HL-60/S4 (cell line): ENCODE measurements at regions not wholly inside any gene's neighbourhood (a gene's known extent, or its start where the extent isn't known, plus 50 kb on each side); places are given as distances from the start of the nearest gene placed in this dataset.

ENCODE experiments used
- in situ Hi-C: fragments of 300-500 bp; cut with MboI; formaldehyde crosslinking; loops from 2 replicates; pipeline ENCODE4 v1.14.3; 2022; ENCODE audit warnings: low sequenced_read_pairs

DNA sequence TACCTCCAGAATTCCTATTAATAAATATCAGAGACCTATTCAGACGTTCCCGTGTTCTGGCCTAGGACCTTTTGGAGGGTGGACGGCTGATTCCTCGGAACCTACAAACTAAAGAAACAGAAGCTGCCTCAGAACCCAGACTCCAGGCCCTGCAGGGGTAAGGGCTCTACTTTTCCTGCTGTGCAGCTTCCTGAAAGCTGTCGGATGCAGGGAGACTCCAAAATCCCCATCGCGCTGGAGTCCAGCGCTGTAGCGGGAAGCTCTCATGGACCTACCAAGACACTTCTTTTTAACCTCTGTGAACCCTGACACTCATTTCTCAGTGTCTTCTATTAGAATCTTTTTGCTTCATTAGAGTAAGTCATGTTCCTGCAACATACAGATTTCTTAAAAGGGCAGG lies 244.5 kb upstream of the PITRM1 start:
- in situ Hi-C loops: no loop called here

GRCh38 chr10:3415878-3416605 lies 243.5 kb upstream of the PITRM1 start:
- in situ Hi-C loops: no loop called here

DNA sequence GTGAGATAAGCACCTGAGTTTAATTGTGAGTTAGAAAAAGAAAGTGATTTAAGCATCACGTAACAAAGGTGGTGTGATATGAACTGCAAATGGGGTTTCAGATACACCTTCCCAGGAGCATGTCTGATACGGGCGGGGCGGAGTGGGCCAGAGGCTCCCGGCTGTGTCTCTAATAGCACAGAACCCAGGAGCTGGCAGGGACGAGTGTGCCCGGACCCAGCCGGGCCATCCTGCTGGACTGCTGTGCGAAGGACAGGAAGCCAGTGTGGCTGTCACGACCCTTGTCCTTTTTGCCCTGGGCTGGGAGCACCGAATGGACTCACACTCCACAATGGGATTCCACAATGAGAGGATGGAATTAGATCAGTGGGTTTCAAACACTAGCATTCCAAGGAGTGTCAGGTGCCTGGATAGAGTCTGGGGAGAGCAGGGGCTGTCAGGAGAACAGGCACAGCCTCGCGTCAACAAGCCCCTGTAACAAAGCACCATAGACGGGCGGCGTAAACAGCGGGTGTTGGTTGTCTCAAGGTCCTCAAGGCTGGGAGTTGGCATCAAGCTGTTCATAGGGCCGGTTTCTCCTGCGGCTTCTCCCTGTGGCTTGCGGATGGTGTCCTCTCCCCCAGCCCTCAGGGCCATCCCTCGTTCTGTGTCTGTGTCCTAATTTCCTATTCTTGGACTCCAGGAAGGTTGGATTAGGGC lies 242.6 kb upstream of the PITRM1 start:
- in situ Hi-C loops: no loop called here

- in situ Hi-C loops: no loop called here
Measured at GRCh38 chr10:3414667-3415023, 242.1 kb upstream of the PITRM1 start.

DNA sequence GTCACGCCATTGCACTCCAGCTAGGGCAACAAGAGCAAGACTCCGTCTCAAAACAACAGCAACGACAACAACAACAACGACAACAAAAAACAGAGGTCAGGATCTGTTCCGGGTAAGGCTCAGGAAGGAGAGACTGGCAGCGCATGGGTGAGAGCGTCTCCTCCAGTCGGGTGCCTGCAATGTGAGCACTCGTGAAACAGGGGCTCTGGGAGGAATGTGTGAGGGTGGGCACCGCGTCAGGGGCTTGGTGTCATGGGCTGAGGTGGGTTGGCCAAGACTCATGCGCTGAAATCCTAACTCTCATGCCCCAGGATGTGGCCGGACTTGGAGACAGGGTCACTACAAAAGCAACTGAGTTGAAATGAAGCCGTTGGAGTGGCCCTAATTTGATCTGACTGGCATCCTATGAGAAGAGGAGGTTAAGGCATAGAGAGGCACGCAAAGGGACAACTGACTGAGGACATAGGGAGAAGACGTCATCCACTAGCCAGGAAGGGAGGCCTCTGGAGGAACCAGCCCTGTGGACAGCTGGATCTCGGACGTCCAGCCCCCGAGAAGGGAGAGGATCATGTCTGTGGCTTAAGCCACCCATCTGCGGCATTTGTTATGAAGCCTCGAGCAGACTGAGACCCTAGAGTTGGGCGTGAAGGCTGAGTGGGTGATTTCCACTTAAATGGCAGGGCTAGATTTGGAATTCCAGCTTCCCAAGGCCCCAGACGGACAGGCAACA lies 241.5 kb upstream of the PITRM1 start:
- in situ Hi-C loops: no loop called here

DNA sequence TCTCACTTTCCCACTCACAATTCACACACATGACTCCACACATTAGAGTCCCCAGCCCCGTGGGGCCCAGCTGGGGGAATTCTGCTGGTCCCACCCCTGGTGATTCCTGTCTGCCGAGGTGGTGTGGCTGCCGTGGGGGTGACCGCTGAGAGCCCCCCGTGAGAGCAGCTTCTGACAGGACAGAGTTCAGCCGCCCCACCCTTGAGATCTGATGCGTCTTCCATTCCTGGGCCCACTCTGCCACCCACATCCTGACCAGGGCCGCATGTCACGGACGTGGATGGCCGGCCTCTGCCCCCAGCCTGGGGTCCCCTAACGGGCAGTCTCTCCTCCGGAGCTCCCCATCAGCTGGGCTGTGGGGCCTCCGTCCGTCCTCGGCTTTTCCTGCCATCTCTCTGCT lies 240.1 kb upstream of the PITRM1 start:
- in situ Hi-C loops: no loop called here

DNA sequence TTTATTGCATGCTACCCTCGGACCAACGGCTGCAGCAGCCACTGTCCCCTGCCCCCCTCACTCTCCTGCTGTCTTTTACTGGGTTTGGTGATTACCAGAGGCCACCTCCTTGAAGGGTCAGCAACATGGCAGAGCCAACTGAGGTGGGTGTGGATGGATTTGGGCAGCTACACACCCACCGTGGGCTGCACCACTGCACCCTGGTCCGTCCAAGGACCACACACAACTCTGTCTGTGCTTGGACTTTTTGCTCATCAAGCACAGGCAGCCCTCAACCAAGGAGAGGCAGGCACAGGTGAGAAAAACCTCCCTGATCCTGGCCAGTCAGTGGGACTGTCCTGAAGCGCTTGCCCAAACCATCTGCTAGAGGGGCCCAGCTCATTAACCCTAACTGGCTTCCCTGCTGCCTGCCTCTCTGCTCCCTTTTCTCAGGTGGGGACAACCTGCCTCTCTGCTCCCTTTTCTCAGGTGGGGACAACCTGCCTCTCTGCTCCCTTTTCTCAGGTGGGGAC lies 239.5 kb upstream of the PITRM1 start:
- in situ Hi-C loops: no loop called here

GRCh38 chr10:3411044-3411443 lies 238.5 kb upstream of the PITRM1 start:
- in situ Hi-C loops: no loop called here

DNA sequence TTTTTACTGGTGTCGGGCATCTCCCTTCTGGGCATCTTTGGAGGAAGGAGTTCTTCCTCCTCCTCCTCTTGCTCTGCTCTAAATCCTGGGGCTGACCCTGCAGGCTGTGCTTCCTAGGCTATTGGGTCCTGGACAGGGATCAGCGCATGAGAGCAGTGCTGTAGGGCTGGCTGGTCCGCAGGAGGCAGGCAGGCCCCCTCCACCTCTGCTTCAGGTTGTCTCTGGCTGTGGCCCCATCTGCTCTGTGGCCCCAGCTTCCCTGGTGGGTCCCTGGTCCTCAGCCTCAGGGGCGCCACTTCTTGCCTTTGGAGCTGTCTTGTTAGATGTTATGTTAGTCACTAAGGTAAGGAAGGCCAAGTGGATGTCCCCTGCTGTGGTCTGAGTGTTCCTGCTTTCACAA lies 237.3 kb upstream of the PITRM1 start:
- in situ Hi-C loops: no loop called here

DNA sequence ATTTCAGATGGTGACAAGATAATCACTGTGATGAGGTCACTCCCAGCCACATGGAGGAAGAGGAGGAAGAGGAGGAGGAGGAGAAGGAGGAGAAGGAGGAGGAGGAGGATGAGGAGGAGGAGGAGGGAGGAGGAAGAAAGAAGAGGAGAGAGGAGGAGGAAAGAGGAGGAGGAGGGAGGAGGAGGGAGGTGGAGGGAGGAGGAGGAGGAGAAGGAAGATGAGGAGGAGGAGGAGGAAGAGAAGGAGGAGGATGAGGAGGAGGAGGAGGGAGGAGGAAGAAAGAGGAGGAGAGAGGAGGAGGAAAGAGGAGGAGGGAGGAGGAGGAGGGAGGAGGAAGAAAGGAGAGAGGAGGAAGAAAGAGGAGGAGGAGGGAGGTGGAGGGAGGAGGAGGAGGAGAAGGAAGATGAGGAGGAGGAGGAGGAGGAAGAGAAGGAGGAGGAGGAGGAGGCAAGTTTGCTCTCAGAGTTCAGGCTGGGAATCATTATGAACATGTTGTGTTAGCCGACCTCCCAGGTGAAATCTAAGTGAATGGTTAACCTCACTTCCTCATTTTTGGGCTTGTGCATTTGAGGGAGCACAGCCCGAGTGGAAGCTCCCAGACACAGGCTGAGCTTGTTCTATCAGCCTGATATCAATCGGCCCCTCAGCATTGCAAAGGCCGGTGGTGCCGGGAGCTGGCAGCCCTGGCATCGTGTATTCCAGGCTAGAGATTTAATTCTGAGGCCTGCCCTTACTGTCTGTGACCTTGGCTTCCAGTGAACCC lies 236.2 kb upstream of the PITRM1 start:
- in situ Hi-C loops: no loop called here

GRCh38 chr10:3407208-3407607 lies 234.6 kb upstream of the PITRM1 start:
- in situ Hi-C loops: no loop called here

DNA sequence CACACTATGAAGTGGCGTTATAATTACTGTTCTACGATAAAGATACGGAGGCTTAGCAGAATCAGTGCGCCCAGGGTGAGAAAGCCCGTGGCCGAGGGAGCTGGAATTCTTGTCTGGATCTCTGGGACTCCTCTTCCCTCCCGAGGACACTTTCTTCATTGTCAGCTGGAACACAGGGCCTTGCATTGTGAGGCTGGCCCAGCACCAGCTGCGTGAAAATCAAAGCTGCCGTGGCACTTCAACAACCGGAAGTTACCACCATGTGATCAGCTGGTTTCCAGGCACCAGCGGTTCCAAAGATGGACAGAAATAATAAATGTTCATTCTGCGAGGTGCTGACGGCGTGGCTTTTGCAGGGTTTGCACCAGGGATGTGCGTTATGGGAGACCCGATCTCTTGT lies 234.0 kb upstream of the PITRM1 start:
- in situ Hi-C loops: no loop called here

- in situ Hi-C loops: no loop called here
Measured at GRCh38 chr10:3404381-3404780, 231.8 kb upstream of the PITRM1 start.

DNA sequence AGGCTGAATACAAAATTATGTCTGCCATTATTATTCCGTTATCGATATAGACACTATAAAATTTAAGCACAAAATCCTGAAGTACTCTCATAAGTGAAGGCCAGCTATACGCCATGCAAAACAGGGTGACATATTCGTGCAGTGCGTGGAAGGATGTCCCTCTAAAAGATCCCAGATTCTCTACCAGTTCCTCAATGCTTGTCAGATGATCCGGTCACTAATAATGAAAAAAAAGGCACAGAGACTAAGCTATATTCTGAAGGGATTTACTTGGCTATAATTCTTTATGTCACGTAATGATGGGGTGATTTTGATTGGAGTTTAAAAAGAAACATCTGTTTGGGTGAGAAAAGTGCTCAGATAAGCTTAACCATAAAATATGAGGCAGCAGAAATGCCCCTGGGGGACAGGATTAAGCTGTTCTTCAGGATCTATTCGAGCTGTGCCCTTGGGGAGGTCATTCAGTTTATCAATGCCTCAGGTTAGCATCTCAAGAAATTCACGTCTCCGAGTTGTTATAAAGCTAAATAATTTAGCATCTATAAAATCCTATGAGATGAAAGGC lies 229.7 kb upstream of the PITRM1 start:
- in situ Hi-C loops: no loop called here

DNA sequence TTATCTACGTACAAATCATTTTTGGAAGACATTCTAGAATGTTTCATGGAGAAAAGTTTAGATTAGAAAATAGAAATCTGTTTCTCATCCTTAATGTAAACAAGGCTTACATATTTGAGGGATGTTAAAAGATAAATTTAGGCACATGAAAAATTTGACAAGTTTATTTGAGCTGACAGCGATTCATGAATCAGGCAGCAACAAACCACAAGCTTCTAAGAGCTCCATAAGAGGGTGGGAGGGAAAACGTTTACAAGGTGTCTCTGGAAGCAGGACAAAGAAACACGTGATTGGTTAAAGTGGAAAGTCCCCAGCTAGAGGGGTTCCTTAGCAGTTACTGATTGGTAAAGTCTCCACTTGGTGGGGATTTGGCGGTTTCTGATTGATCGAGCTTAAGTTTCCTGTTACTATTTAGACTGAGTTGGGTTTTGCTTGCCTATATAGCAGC lies 228.9 kb upstream of the PITRM1 start:
- in situ Hi-C loops: no loop called here

GRCh38 chr10:3400348-3400747 lies 227.8 kb upstream of the PITRM1 start:
- in situ Hi-C loops: no loop called here

DNA sequence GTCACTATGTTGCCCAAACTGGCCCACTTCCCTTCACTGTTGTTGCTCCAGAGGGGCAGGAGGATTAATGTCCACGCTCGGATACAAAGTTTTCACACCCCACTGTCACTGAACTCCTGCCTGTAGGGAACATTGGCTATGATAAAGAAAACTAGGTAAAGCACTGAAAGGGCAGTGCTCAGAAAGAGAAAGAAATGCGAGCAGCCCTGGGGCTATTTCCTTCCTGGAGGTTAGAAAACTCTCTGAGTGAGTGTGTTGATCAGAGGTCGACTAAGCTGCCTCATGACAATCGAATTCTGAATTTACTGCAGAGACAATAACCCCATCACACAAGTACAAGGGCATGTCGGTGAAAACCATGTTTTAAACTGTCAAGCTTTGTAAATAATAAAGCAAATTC lies 227.2 kb upstream of the PITRM1 start:
- in situ Hi-C loops: no loop called here

DNA sequence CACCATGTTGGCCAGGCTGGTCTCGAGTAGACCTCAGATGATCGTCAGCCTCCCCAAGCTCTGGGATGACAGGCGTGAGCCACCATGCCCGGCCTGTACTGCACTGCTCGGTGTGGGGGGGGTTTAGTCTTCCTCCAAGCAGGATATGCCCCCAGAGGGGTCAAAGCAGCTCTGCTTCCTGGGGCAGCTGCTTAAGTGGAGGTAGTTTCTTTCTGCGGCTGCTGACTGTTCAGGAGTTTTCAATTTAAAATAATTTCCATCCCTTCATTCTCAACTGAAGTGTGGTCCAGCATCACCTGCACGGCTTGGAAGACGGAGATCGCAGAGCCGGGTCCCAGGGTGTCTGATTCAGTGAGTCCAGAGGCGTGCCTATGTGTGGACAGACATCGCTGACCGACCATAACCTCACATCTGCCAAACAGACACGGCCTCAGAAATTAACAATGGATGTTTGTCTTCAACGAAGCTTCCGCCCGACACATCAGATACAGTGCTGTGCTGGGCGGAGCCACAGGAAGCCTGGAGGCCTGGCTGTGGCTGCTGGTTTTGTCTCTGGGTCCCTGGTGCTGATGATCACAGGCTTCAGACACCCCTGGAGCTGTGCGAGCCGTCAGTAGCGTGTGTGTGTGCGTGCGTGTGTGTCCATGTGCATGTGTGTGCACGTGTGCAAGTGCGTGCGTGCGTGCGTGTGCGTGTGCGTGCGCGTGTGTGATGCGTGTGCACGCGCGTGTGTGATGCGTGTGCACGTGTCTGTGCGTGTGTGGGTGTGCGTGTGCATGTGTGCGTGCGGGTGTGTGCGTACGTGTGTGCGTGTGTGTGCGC lies 226.5 kb upstream of the PITRM1 start:
- in situ Hi-C loops: no loop called here

DNA sequence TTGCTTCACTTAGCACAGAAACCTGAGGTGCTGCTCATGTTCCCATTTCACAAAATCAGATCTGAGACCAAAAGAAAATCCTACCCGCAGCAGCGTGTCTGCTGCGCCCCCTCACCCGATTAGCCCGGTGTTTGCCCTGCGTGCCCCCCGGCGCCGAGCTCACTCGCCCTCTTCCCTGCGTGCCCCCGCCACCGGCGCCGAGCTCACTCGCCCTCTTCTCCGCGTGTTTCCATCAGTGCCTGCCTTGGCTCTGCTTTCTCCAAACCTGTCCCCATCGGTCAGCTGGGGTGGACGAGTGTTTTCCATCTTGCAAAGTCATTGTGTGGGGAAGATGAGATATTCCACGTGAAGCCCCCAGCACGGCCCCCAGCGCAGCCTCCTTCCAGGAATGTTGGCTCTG lies 225.3 kb upstream of the PITRM1 start:
- in situ Hi-C loops: no loop called here

GRCh38 chr10:3397231-3397630 lies 224.6 kb upstream of the PITRM1 start:
- in situ Hi-C loops: no loop called here
